ENCODE measurements at regions not wholly inside any gene's neighbourhood (a gene's known extent, or its start where the extent isn't known, plus 50 kb on each side); places are given as distances from the start of the nearest gene placed in this dataset.

GRCh38 chr2:48098539-48098938 lies 192.2 kb upstream of the FBXO11 start:
- in situ Hi-C loops (cut with MboI; ENCODE audit: low sequenced_read_pairs) = no loop called here

GRCh38 chr2:48104418-48104817 lies 198.1 kb upstream of the FBXO11 start:
- in situ Hi-C loops (cut with MboI; ENCODE audit: low sequenced_read_pairs) = loop anchor here (10.0 kb wide), 1 partner anchor 250 kb away; no protein-coding TSS in a partner anchor

- in situ Hi-C loops (cut with MboI; ENCODE audit: low sequenced_read_pairs) = loop anchor here (10.0 kb wide), 1 partner anchor 251 kb away; no protein-coding TSS in a partner anchor
These were observed 199.6 kb upstream of the FBXO11 start for GRCh38 chr2:48105848-48106247.

GRCh38 chr2:48107326-48107925 lies 201.1 kb upstream of the FBXO11 start:
- in situ Hi-C loops (cut with MboI; ENCODE audit: low sequenced_read_pairs) = loop anchor here (10.0 kb wide), 1 partner anchor 253 kb away; no protein-coding TSS in a partner anchor

- in situ Hi-C loops (cut with MboI; ENCODE audit: low sequenced_read_pairs) = loop anchor here (10.0 kb wide), 1 partner anchor 254 kb away; no protein-coding TSS in a partner anchor
These were observed 202.2 kb upstream of the FBXO11 start for GRCh38 chr2:48108455-48108854.

GRCh38 chr2:48109491-48110204 lies 203.3 kb upstream of the FBXO11 start:
- in situ Hi-C loops (cut with MboI; ENCODE audit: low sequenced_read_pairs) = loop anchor here (10.0 kb wide), 1 partner anchor 255 kb away; no protein-coding TSS in a partner anchor

- in situ Hi-C loops (cut with MboI; ENCODE audit: low sequenced_read_pairs) = no loop called here
These were observed 204.0 kb upstream of the FOXN2 start for GRCh38 chr2:48110492-48110891.

- in situ Hi-C loops (cut with MboI; ENCODE audit: low sequenced_read_pairs) = no loop called here
These were observed 201.4 kb upstream of the FOXN2 start for GRCh38 chr2:48112911-48113680.

- in situ Hi-C loops (cut with MboI; ENCODE audit: low sequenced_read_pairs) = no loop called here
These were observed 200.7 kb upstream of the FOXN2 start for GRCh38 chr2:48113767-48114166.

- in situ Hi-C loops (cut with MboI; ENCODE audit: low sequenced_read_pairs) = no loop called here
These were observed 200.2 kb upstream of the FOXN2 start for GRCh38 chr2:48114256-48114655.

GRCh38 chr2:48116497-48116896 lies 198.0 kb upstream of the FOXN2 start:
- in situ Hi-C loops (cut with MboI; ENCODE audit: low sequenced_read_pairs) = no loop called here

- in situ Hi-C loops (cut with MboI; ENCODE audit: low sequenced_read_pairs) = no loop called here
These were observed 195.6 kb upstream of the FOXN2 start for GRCh38 chr2:48118895-48119294.

- in situ Hi-C loops (cut with MboI; ENCODE audit: low sequenced_read_pairs) = no loop called here
These were observed 194.4 kb upstream of the FOXN2 start for GRCh38 chr2:48120112-48120511.

- in situ Hi-C loops (cut with MboI; ENCODE audit: low sequenced_read_pairs) = no loop called here
These were observed 193.7 kb upstream of the FOXN2 start for GRCh38 chr2:48120759-48121242.

- in situ Hi-C loops (cut with MboI; ENCODE audit: low sequenced_read_pairs) = no loop called here
These were observed 192.3 kb upstream of the FOXN2 start for GRCh38 chr2:48122166-48122565.

- in situ Hi-C loops (cut with MboI; ENCODE audit: low sequenced_read_pairs) = no loop called here
These were observed 189.9 kb upstream of the FOXN2 start for GRCh38 chr2:48124592-48124991.

- in situ Hi-C loops (cut with MboI; ENCODE audit: low sequenced_read_pairs) = no loop called here
These were observed 188.3 kb upstream of the FOXN2 start for GRCh38 chr2:48126162-48126561.

GRCh38 chr2:48127612-48128191 lies 186.8 kb upstream of the FOXN2 start:
- in situ Hi-C loops (cut with MboI; ENCODE audit: low sequenced_read_pairs) = no loop called here

GRCh38 chr2:48129293-48129950 lies 185.1 kb upstream of the FOXN2 start:
- in situ Hi-C loops (cut with MboI; ENCODE audit: low sequenced_read_pairs) = no loop called here

GRCh38 chr2:48131539-48132270 lies 182.8 kb upstream of the FOXN2 start:
- in situ Hi-C loops (cut with MboI; ENCODE audit: low sequenced_read_pairs) = no loop called here
